GM12864 (cell line): ENCODE measurements at regions not wholly inside any gene's neighbourhood (a gene's known extent, or its start where the extent isn't known, plus 50 kb on each side); places are given as distances from the start of the nearest gene placed in this dataset.

ENCODE experiments used
- DNase-seq: peaks from one replicate; pipeline ENCODE4 v3.0.0-alpha.2; 2011; ENCODE audit warnings: low read depth
- H3K4me3 ChIP-seq: 2 replicates; pipeline ENCODE4 v1.5.1; 2011; ENCODE audit warnings: mild to moderate bottlenecking, low read depth, low read length, control low read depth
- CTCF ChIP-seq: IDR thresholded peaks from 2 replicates; pipeline ENCODE4 v1.5.1; 2011; ENCODE audit warnings: low read depth, mild to moderate bottlenecking, moderate library complexity, low read length, control low read depth, inconsistent platforms; ENCODE audit errors: missing control alignments

GRCh38 chrX:40323977-40324376 lies 226.2 kb upstream of the BCOR start:
- no peak for TF ChIP-seq CTCF
- no peak overlapping the region for H3K4me3 ChIP-seq
- DNase-seq, result no peak

- no peak for DNase-seq
- no peak overlapping the region for H3K4me3 ChIP-seq
- no peak for TF ChIP-seq CTCF
Measured at GRCh38 chrX:40320819-40321218, 223.1 kb upstream of the BCOR start.

- no peak overlapping the region for H3K4me3 ChIP-seq
- DNase-seq, result no peak
- TF ChIP-seq CTCF, result no peak
Measured at GRCh38 chrX:40318801-40319200, 221.0 kb upstream of the BCOR start.

- no peak for DNase-seq
- TF ChIP-seq CTCF, result no peak
- H3K4me3 ChIP-seq, result no peak overlapping the region
Measured at GRCh38 chrX:40318076-40318475, 220.3 kb upstream of the BCOR start.

GRCh38 chrX:40316502-40316901 lies 218.7 kb upstream of the BCOR start:
- no peak for DNase-seq
- TF ChIP-seq CTCF, result no peak
- H3K4me3 ChIP-seq, result no peak overlapping the region

- no peak overlapping the region for H3K4me3 ChIP-seq
- peak; percentile 19 for TF ChIP-seq CTCF
- no peak for DNase-seq
Measured at GRCh38 chrX:40314070-40314469, 216.3 kb upstream of the BCOR start.

- no peak for DNase-seq
- no peak overlapping the region for H3K4me3 ChIP-seq
Measured at GRCh38 chrX:40313269-40313668, 215.5 kb upstream of the BCOR start.

More at GRCh38 chrX:40313269-40313668, 215.5 kb upstream of the BCOR start:
- TF ChIP-seq CTCF, result no peak
